ENCODE measurements at regions not wholly inside any gene's neighbourhood (a gene's known extent, or its start where the extent isn't known, plus 50 kb on each side); places are given as distances from the start of the nearest gene placed in this dataset.
A peak's percentile ranks its signal among the peaks of the same experiment; 100 is the strongest.

- Mint-ChIP-seq H3K4me1 (peaks cover 48% of the 10 kb centered on the region), H3K9me3 (peaks cover 3% of the 10 kb centered on the region), H3K4me3 (no peak overlapping the region), H3K27ac (no peak overlapping the region), H3K36me3 (ENCODE audit: low read depth) (peaks cover 1% of the 10 kb centered on the region), H3K27me3 (ENCODE audit: insufficient read depth) (peaks cover 3% of the 10 kb centered on the region)
- no peak overlapping the region for H3K27ac ChIP-seq (ENCODE audit: low read depth, low read length)
- H3K27me3 ChIP-seq (ENCODE audit: control insufficient read depth, insufficient read depth, low read length, poor library complexity, severe bottlenecking), result no peaks in the 10 kb centered on the region
- peak; percentile 46 for DNase-seq
- no peak for TF ChIP-seq CTCF (conservative IDR thresholded peaks at IDR 0.05)
- no peak overlapping the region for H3K4me3 ChIP-seq (ENCODE audit: low read length)
- whole genome bisulfite sequencing, 2 experiments (ENCODE audit: insufficient coverage in 1 of 2, insufficient read length in 1 of 2), result 93 to 100% methylated on average over 2 to 5 of the region's 5 CpGs
- no peaks in the 10 kb centered on the region for H3K9me3 ChIP-seq (ENCODE audit: control insufficient read depth, low read length)
- H3K9ac ChIP-seq (ENCODE audit: extremely low read depth, low read length, poor library complexity, severe bottlenecking), result no peak overlapping the region
- no peaks in the 10 kb centered on the region for H3K36me3 ChIP-seq (ENCODE audit: control insufficient read depth, insufficient read depth, low read length)
- H3K4me1 ChIP-seq (ENCODE audit: control insufficient read depth, insufficient read depth, low read length), result peaks cover 10% of the 10 kb centered on the region
Measured at GRCh38 chr15:66896611-66897010, 168.8 kb upstream of the SMAD3 start.

GRCh38 chr15:66897416-66897815 is 168.0 kb upstream of the SMAD3 start:
- Mint-ChIP-seq H3K36me3 (ENCODE audit: low read depth) (no peaks in the 10 kb centered on the region), H3K27me3 (ENCODE audit: insufficient read depth) (peaks cover 3% of the 10 kb centered on the region), H3K4me3 (no peak overlapping the region), H3K27ac (no peak overlapping the region), H3K9me3 (no peaks in the 10 kb centered on the region), H3K4me1 (peaks cover 42% of the 10 kb centered on the region)
- peaks cover 10% of the 10 kb centered on the region for H3K4me1 ChIP-seq (ENCODE audit: control insufficient read depth, insufficient read depth, low read length)
- H3K27me3 ChIP-seq (ENCODE audit: control insufficient read depth, insufficient read depth, low read length, poor library complexity, severe bottlenecking), result no peaks in the 10 kb centered on the region
- peak; percentile 28 for DNase-seq
- H3K9ac ChIP-seq (ENCODE audit: extremely low read depth, low read length, poor library complexity, severe bottlenecking), result no peak overlapping the region
- TF ChIP-seq CTCF (conservative IDR thresholded peaks at IDR 0.05), result no peak
- H3K4me3 ChIP-seq (ENCODE audit: low read length), result no peak overlapping the region
- H3K27ac ChIP-seq (ENCODE audit: low read depth, low read length), result no peak overlapping the region
- H3K36me3 ChIP-seq (ENCODE audit: control insufficient read depth, insufficient read depth, low read length), result no peaks in the 10 kb centered on the region
- no peaks in the 10 kb centered on the region for H3K9me3 ChIP-seq (ENCODE audit: control insufficient read depth, low read length)
- WGBS, 2 experiments (ENCODE audit: insufficient coverage in 1 of 2, insufficient read length in 1 of 2), result 86 to 98% methylated on average over 1 to 4 of the region's 4 CpGs

- Mint-ChIP-seq H3K27ac (no peak overlapping the region), H3K4me1 (peaks cover 37% of the 10 kb centered on the region), H3K27me3 (ENCODE audit: insufficient read depth) (peaks cover 3% of the 10 kb centered on the region), H3K36me3 (ENCODE audit: low read depth) (no peaks in the 10 kb centered on the region), H3K4me3 (no peak overlapping the region), H3K9me3 (no peaks in the 10 kb centered on the region)
- no peak overlapping the region for H3K4me3 ChIP-seq (ENCODE audit: low read length)
- H3K27me3 ChIP-seq (ENCODE audit: control insufficient read depth, insufficient read depth, low read length, poor library complexity, severe bottlenecking), result no peaks in the 10 kb centered on the region
- no peak overlapping the region for H3K9ac ChIP-seq (ENCODE audit: extremely low read depth, low read length, poor library complexity, severe bottlenecking)
- H3K9me3 ChIP-seq (ENCODE audit: control insufficient read depth, low read length), result no peaks in the 10 kb centered on the region
- H3K4me1 ChIP-seq (ENCODE audit: control insufficient read depth, insufficient read depth, low read length), result peaks cover 10% of the 10 kb centered on the region
- no peak overlapping the region for H3K27ac ChIP-seq (ENCODE audit: low read depth, low read length)
- H3K36me3 ChIP-seq (ENCODE audit: control insufficient read depth, insufficient read depth, low read length), result no peaks in the 10 kb centered on the region
- DNase-seq, result peak; percentile 36
- TF ChIP-seq CTCF (conservative IDR thresholded peaks at IDR 0.05), result no peak
- 98 to 100% methylated on average over 3 to 4 of the region's 5 CpGs for WGBS, 2 experiments (ENCODE audit: insufficient coverage in 1 of 2, insufficient read length in 1 of 2)
Measured at GRCh38 chr15:66897971-66898370, 167.4 kb upstream of the SMAD3 start.
